ENCODE measurements at regions not wholly inside any gene's neighbourhood (a gene's known extent, or its start where the extent isn't known, plus 50 kb on each side); places are given as distances from the start of the nearest gene placed in this dataset.

- peak; percentile 22 to 46 for DNase-seq
- Histone ChIP-seq H3F3A (ENCODE audit: insufficient read depth, low read depth) (peaks cover 10% of the 10 kb centered on the region; the same call in 1 of the 2 replicates), H3K4me1 (replicated peaks; ENCODE audit: insufficient read depth) (peaks cover 33% of the 10 kb centered on the region), H4K20me1 (ENCODE audit: insufficient read depth) (no peaks in the 10 kb centered on the region), H3K4me3 (no peak overlapping the region), H3K79me2 (ENCODE audit: low read depth) (peaks cover 7% of the 10 kb centered on the region; the same call in 1 of the 2 replicates), H3K27ac (no peak overlapping the region), H2AFZ (no peak overlapping the region), H3K9me2 (ENCODE audit: insufficient read depth) (no peaks in the 10 kb centered on the region), H3K27me3 (ENCODE audit: insufficient read depth, low read depth) (no peaks in the 10 kb centered on the region), H3K36me3 (ENCODE audit: low read depth) (no peaks in the 10 kb centered on the region), H3K4me2 (no peak overlapping the region), H3K9me3 (ENCODE audit: insufficient read depth, low read depth) (no peaks in the 10 kb centered on the region)
- ChIA-PET POLR2A (ENCODE audit: unreplicated experiment) (no interaction called here), CTCF (no interaction called here)
- BruUV-seq (replicated peaks): no TSS peak
- intact Hi-C loops (cut with micrococcal nuclease; ENCODE audit: unreplicated experiment): loop anchor here (5.0 to 10.0 kb wide), 2 partner anchors 43 to 130 kb away; no protein-coding TSS in a partner anchor
- TF ChIP-seq CTCF (conservative IDR thresholded peaks at IDR 0.05): no peak
- TF ChIP-seq EZH2 (IDR thresholded peaks at IDR 0.05; ENCODE audit: low read depth): no peak
Observed at GRCh38 chr3:56854856-56855611, 53.3 kb upstream of the ARHGEF3 start.

- Histone ChIP-seq H3K4me3 (no peak overlapping the region), H3K9me3 (ENCODE audit: insufficient read depth, low read depth) (no peaks in the 10 kb centered on the region), H3K79me2 (ENCODE audit: low read depth) (peaks cover 7% of the 10 kb centered on the region; the same call in 1 of the 2 replicates), H4K20me1 (ENCODE audit: insufficient read depth) (no peaks in the 10 kb centered on the region), H3K4me1 (replicated peaks; ENCODE audit: insufficient read depth) (peaks cover 33% of the 10 kb centered on the region), H2AFZ (no peak overlapping the region), H3K27me3 (ENCODE audit: insufficient read depth, low read depth) (no peaks in the 10 kb centered on the region), H3K36me3 (ENCODE audit: low read depth) (no peaks in the 10 kb centered on the region), H3K4me2 (peak overlapping the region; percentile 41), H3F3A (ENCODE audit: insufficient read depth, low read depth) (peaks cover 10% of the 10 kb centered on the region; the same call in 1 of the 2 replicates), H3K27ac (peak overlapping the region; percentile 79), H3K9me2 (ENCODE audit: insufficient read depth) (no peaks in the 10 kb centered on the region)
- ChIA-PET POLR2A (ENCODE audit: unreplicated experiment) (interaction anchor here (0.6 kb wide), 1 partner anchor 46 kb away, joined by 3 read pairs; no protein-coding TSS in a partner anchor), CTCF (no interaction called here)
- no peak for TF ChIP-seq EZH2 (IDR thresholded peaks at IDR 0.05; ENCODE audit: low read depth)
- TF ChIP-seq CTCF (conservative IDR thresholded peaks at IDR 0.05): no peak
- BruUV-seq (replicated peaks): TSS peak; percentile 45
- DNase-seq: peak; percentile 34 to 71
- intact Hi-C loops (cut with micrococcal nuclease; ENCODE audit: unreplicated experiment): loop anchor here (5.0 to 10.0 kb wide), 2 partner anchors 40 to 133 kb away; no protein-coding TSS in a partner anchor
Observed at GRCh38 chr3:56851966-56852884, 50.5 kb upstream of the ARHGEF3 start.
